Neural progenitor cell (in vitro differentiated cells): ENCODE measurements at regions not wholly inside any gene's neighbourhood (a gene's known extent, or its start where the extent isn't known, plus 50 kb on each side); places are given as distances from the start of the nearest gene placed in this dataset.

Source experiments
- DNase-seq: peaks from one replicate; pipeline ENCODE4 v3.0.0-alpha.2; 2016; ENCODE audit warnings: low spot score
- H2AFZ ChIP-seq: fragments of 200-600 bp; sonication (generic); replicated peaks from 2 replicates; pipeline ENCODE4 v1.6.1; 2016; ENCODE audit warnings: antibody characterized with exemption
- H3F3A ChIP-seq: fragments of 200-600 bp; sonication (generic); 2 replicates; pipeline ENCODE4 v1.6.1; 2016; ENCODE audit warnings: antibody characterized with exemption, low read depth
- H3K27ac ChIP-seq: fragments of 200-600 bp; sonication (generic); 2 replicates; pipeline ENCODE4 v1.5.1; 2016; ENCODE audit warnings: mild to moderate bottlenecking
- H3K27me3 ChIP-seq: fragments of 200-600 bp; sonication (generic); 2 replicates; pipeline ENCODE4 v1.6.1; 2016; ENCODE audit warnings: mild to moderate bottlenecking, moderate library complexity
- H3K36me3 ChIP-seq: fragments of 200-600 bp; sonication (generic); 2 replicates; pipeline ENCODE4 v1.5.1; 2016
- H3K4me1 ChIP-seq: fragments of 200-600 bp; sonication (generic); 2 replicates; pipeline ENCODE4 v1.6.1; 2016; ENCODE audit warnings: mixed run types
- H3K4me2 ChIP-seq: fragments of 200-600 bp; sonication (generic); 2 replicates; pipeline ENCODE4 v1.6.1; 2016
- H3K4me3 ChIP-seq: fragments of 200-600 bp; sonication (generic); 2 replicates; pipeline ENCODE4 v1.5.1; 2016
- H3K79me2 ChIP-seq: fragments of 200-600 bp; sonication (generic); 2 replicates; pipeline ENCODE4 v1.6.1; 2016; ENCODE audit warnings: low read depth
- H3K9ac ChIP-seq: fragments of 200-600 bp; sonication (generic); 2 replicates; pipeline ENCODE4 v1.6.1; 2016
- H3K9me3 ChIP-seq: fragments of 200-600 bp; sonication (generic); 2 replicates; pipeline ENCODE4 v1.5.1; 2016; ENCODE audit warnings: low read depth
- H4K20me1 ChIP-seq: fragments of 200-600 bp; sonication (generic); 2 replicates; pipeline ENCODE4 v1.6.1; 2016; ENCODE audit warnings: low read depth
- H3K27ac Mint-ChIP-seq: 3 replicates; pipeline ENCODE4 v1.8.0; 2021; ENCODE audit warnings: mixed read lengths
- H3K27me3 Mint-ChIP-seq: 2 replicates; pipeline ENCODE4 v1.8.0; 2022; ENCODE audit warnings: low read depth, mild to moderate bottlenecking, inconsistent platforms, moderate library complexity, mixed read lengths; ENCODE audit not compliant: insufficient read depth
- H3K36me3 Mint-ChIP-seq: 3 replicates; pipeline ENCODE4 v1.8.0; 2021; ENCODE audit warnings: mixed read lengths
- H3K4me1 Mint-ChIP-seq: 3 replicates; pipeline ENCODE4 v1.8.0; 2021; ENCODE audit warnings: mixed read lengths
- H3K4me3 Mint-ChIP-seq: 3 replicates; pipeline ENCODE4 v1.8.0; 2021; ENCODE audit warnings: mild to moderate bottlenecking, moderate library complexity, mixed read lengths
- H3K9me3 Mint-ChIP-seq: 3 replicates; pipeline ENCODE4 v1.8.0; 2020; ENCODE audit warnings: mixed read lengths
- CTCF ChIP-seq: fragments of 200-600 bp; sonication (generic); IDR thresholded peaks from 2 replicates; pipeline ENCODE4 v1.5.1; 2017; ENCODE audit warnings: antibody characterized with exemption, mild to moderate bottlenecking
- EZH2 ChIP-seq: fragments of 200-600 bp; sonication (generic); IDR thresholded peaks from 2 replicates; pipeline ENCODE4 v1.6.1; 2017; ENCODE audit warnings: antibody characterized with exemption, mild to moderate bottlenecking, moderate library complexity
- EZH2phosphoT487 ChIP-seq: fragments of 200-600 bp; sonication (generic); IDR thresholded peaks from 2 replicates; pipeline ENCODE4 v1.6.1; 2017; ENCODE audit warnings: antibody characterized with exemption

DNA sequence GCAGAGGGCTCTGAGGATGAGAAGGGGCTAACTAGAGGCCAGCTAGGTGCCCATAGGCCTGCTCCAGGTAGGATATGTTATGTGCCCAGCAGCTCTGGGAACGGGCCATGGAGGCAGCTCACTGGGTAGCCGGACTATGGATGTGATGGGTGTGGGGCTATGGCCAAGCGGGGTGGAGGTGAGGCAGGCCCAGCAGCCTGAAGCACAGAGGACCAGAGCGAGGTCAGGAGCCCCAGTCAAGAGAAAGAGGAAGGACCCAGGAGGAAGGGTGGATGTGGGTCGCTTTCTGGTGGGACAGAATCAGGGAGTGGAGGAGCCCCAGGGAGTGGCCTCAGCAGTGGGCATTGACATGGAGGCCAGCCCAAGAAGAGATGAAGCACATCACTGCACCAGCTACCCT is 117.9 kb upstream of the MLN start:
- peaks cover 20% of the 10 kb centered on the region for H3K4me1 Mint-ChIP-seq

GRCh38 chr6:33918175-33918695 is 114.4 kb upstream of the MLN start:
- no peaks in the 10 kb centered on the region for H3F3A ChIP-seq
- H3K4me1 Mint-ChIP-seq: peaks cover 23% of the 10 kb centered on the region
- H3K27ac Mint-ChIP-seq: no peak overlapping the region
- H4K20me1 ChIP-seq: no peaks in the 10 kb centered on the region
- no peak overlapping the region for H3K27ac ChIP-seq
- TF ChIP-seq EZH2phosphoT487: no peak
- no peak for TF ChIP-seq CTCF
- TF ChIP-seq EZH2: no peak
- no peaks in the 10 kb centered on the region for H3K36me3 Mint-ChIP-seq
- H3K9me3 ChIP-seq: no peaks in the 10 kb centered on the region
- H3K79me2 ChIP-seq: no peaks in the 10 kb centered on the region
- peaks cover 4% of the 10 kb centered on the region for H3K27me3 Mint-ChIP-seq
- no peak overlapping the region for H2AFZ ChIP-seq
- H3K9ac ChIP-seq: no peak overlapping the region
- no peaks in the 10 kb centered on the region for H3K9me3 Mint-ChIP-seq
- no peak overlapping the region for H3K4me2 ChIP-seq
- no peak for DNase-seq
- H3K4me3 Mint-ChIP-seq: no peak overlapping the region
- H3K36me3 ChIP-seq: no peaks in the 10 kb centered on the region
- no peaks in the 10 kb centered on the region for H3K4me1 ChIP-seq
- no peaks in the 10 kb centered on the region for H3K27me3 ChIP-seq
- no peak overlapping the region for H3K4me3 ChIP-seq

More for the DNA sequence above, 117.9 kb upstream of the MLN start:
- Histone ChIP-seq H3K79me2 (no peaks in the 10 kb centered on the region), H3K27me3 (no peaks in the 10 kb centered on the region), H3K4me1 (no peaks in the 10 kb centered on the region), H3K27ac (no peak overlapping the region), H3K9me3 (no peaks in the 10 kb centered on the region), H4K20me1 (no peaks in the 10 kb centered on the region), H3K4me3 (no peak overlapping the region), H3K9ac (no peak overlapping the region), H3K4me2 (no peak overlapping the region), H3F3A (no peaks in the 10 kb centered on the region), H2AFZ (no peak overlapping the region), H3K36me3 (no peaks in the 10 kb centered on the region)
- Mint-ChIP-seq H3K9me3 (no peaks in the 10 kb centered on the region), H3K27ac (no peak overlapping the region), H3K36me3 (no peaks in the 10 kb centered on the region), H3K4me3 (peak overlapping the region; percentile 9), H3K27me3 (no peaks in the 10 kb centered on the region)
- DNase-seq: no peak
- no peak for TF ChIP-seq EZH2
- TF ChIP-seq EZH2phosphoT487: no peak
- TF ChIP-seq CTCF: no peak

DNA sequence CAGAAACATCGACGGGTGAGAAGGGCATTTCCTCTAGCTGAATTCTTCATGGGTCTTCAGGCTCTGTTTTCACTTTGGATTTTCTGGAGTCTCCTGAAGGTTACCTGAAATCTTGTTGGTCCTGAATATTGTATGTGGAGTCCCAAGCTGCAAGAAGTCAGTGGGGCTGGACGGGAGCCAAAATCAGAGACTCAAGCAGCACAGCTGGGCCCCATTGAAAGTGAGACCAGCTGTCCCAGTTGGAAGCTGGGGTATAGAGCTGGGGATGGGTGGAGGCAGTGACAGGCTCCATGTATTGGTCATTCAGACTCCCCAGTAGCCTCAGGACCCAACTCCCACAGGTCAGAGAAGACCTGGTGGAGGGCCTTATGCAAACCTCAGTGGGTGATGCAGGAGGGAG is 111.3 kb upstream of the MLN start:
- Histone ChIP-seq H4K20me1 (no peaks in the 10 kb centered on the region), H3K4me1 (no peaks in the 10 kb centered on the region), H3K9me3 (no peaks in the 10 kb centered on the region), H3K4me3 (no peak overlapping the region), H3K4me2 (no peak overlapping the region), H2AFZ (no peak overlapping the region), H3F3A (no peaks in the 10 kb centered on the region), H3K36me3 (no peaks in the 10 kb centered on the region), H3K27me3 (no peaks in the 10 kb centered on the region), H3K79me2 (no peaks in the 10 kb centered on the region), H3K27ac (no peak overlapping the region), H3K9ac (no peak overlapping the region)
- Mint-ChIP-seq H3K36me3 (no peaks in the 10 kb centered on the region), H3K27me3 (peaks cover 5% of the 10 kb centered on the region), H3K9me3 (no peaks in the 10 kb centered on the region), H3K4me1 (peaks cover 26% of the 10 kb centered on the region), H3K4me3 (no peak overlapping the region), H3K27ac (no peak overlapping the region)
- no peak for DNase-seq
- TF ChIP-seq CTCF (no peak), EZH2phosphoT487 (no peak)
